ENCODE measurements at regions not wholly inside any gene's neighbourhood (a gene's known extent, or its start where the extent isn't known, plus 50 kb on each side); places are given as distances from the start of the nearest gene placed in this dataset.

DNA sequence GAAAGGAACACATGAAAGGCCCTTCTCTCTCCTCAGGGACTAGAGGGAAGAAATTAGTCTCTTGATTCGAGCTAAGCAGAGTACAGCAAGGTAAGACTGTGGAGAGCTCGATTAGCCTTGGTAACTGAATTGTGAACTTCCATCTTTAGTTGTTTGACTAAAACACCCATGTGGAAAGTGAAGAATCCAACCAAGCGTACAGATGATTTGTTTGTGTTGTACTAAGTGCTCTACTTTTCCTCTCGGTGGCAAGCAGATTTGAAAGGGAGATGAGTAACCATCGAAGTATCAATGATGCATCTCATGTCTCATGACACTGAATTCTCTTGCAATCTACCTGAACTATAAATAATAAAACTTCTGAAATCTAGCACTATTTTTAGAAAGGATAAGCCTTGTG lies 80.7 kb downstream of the FZD1 start:
- no peak for TF ChIP-seq TCF7L2 (IDR thresholded peaks at IDR 0.05; ENCODE audit: low read depth, low read length)
- TF ChIP-seq, protein P1, sequence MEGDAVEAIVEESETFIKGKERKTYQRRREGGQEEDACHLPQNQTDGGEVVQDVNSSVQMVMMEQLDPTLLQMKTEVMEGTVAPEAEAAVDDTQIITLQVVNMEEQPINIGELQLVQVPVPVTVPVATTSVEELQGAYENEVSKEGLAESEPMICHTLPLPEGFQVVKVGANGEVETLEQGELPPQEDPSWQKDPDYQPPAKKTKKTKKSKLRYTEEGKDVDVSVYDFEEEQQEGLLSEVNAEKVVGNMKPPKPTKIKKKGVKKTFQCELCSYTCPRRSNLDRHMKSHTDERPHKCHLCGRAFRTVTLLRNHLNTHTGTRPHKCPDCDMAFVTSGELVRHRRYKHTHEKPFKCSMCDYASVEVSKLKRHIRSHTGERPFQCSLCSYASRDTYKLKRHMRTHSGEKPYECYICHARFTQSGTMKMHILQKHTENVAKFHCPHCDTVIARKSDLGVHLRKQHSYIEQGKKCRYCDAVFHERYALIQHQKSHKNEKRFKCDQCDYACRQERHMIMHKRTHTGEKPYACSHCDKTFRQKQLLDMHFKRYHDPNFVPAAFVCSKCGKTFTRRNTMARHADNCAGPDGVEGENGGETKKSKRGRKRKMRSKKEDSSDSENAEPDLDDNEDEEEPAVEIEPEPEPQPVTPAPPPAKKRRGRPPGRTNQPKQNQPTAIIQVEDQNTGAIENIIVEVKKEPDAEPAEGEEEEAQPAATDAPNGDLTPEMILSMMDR (IDR thresholded peaks at IDR 0.05) = no peak
- TF ChIP-seq SIN3A (IDR thresholded peaks at IDR 0.05; ENCODE audit: borderline replicate concordance, insufficient read depth, low read depth, low read length) = no peak
- TF ChIP-seq, protein P2, sequence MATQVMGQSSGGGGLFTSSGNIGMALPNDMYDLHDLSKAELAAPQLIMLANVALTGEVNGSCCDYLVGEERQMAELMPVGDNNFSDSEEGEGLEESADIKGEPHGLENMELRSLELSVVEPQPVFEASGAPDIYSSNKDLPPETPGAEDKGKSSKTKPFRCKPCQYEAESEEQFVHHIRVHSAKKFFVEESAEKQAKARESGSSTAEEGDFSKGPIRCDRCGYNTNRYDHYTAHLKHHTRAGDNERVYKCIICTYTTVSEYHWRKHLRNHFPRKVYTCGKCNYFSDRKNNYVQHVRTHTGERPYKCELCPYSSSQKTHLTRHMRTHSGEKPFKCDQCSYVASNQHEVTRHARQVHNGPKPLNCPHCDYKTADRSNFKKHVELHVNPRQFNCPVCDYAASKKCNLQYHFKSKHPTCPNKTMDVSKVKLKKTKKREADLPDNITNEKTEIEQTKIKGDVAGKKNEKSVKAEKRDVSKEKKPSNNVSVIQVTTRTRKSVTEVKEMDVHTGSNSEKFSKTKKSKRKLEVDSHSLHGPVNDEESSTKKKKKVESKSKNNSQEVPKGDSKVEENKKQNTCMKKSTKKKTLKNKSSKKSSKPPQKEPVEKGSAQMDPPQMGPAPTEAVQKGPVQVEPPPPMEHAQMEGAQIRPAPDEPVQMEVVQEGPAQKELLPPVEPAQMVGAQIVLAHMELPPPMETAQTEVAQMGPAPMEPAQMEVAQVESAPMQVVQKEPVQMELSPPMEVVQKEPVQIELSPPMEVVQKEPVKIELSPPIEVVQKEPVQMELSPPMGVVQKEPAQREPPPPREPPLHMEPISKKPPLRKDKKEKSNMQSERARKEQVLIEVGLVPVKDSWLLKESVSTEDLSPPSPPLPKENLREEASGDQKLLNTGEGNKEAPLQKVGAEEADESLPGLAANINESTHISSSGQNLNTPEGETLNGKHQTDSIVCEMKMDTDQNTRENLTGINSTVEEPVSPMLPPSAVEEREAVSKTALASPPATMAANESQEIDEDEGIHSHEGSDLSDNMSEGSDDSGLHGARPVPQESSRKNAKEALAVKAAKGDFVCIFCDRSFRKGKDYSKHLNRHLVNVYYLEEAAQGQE (IDR thresholded peaks at IDR 0.05; ENCODE audit: insufficient read depth in 1 of 2, low read depth in 2 of 2, low read length in 1 of 2) = no peak

Data from Panc1 (cell line).